Progenitor cell of endocrine pancreas (in vitro differentiated cells): ENCODE measurements at regions not wholly inside any gene's neighbourhood (a gene's known extent, or its start where the extent isn't known, plus 50 kb on each side); places are given as distances from the start of the nearest gene placed in this dataset.

Experiments
- DNase-seq: peaks from one replicate; pipeline ENCODE4 v3.0.0; 2021; ENCODE audit warnings: low spot score; ENCODE audit not compliant: unreplicated experiment
- H3K27ac Mint-ChIP-seq: 2 replicates; pipeline ENCODE4 v1.8.0; 2021; ENCODE audit warnings: mild to moderate bottlenecking, moderate library complexity, mixed read lengths
- H3K27me3 Mint-ChIP-seq: 2 replicates; pipeline ENCODE4 v1.8.0; 2021; ENCODE audit warnings: mixed read lengths
- H3K36me3 Mint-ChIP-seq: 2 replicates; pipeline ENCODE4 v1.8.0; 2022; ENCODE audit warnings: mixed read lengths; ENCODE audit not compliant: insufficient read depth
- H3K4me1 Mint-ChIP-seq: 2 replicates; pipeline ENCODE4 v1.8.0; 2021; ENCODE audit warnings: low read depth, mixed read lengths
- H3K4me3 Mint-ChIP-seq: 2 replicates; pipeline ENCODE4 v1.8.0; 2021; ENCODE audit warnings: low read depth, mild to moderate bottlenecking, moderate library complexity, mixed read lengths
- H3K9me3 Mint-ChIP-seq: 2 replicates; pipeline ENCODE4 v1.8.0; 2021; ENCODE audit warnings: low read depth, mixed read lengths
- TF ChIP-seq, protein P1 (sequence below): fragments of 200-600 bp; sonication (generic); IDR thresholded peaks from one replicate; pipeline ENCODE4 v1.5.0; 2021; ENCODE audit warnings: antibody characterized with exemption, mild to moderate bottlenecking; ENCODE audit not compliant: unreplicated experiment

DNA sequence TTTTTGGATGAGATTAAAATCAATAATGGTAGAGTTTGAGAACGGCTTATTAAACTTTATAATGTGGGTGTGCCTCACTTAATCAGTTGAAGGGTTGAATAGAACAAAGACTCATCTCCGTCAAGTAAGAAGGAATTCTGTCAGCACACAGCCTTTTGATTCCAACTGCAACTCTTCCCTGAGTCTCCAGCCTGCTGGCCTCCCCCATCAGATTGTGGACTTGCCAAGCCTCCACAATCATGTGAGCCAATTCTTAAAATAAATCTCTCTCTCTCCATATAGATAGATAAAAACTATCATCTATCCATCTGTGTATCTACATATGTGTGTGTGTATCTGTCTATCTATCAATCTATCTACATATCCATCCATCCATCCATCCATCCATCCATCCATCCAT lies 127.4 kb upstream of the BTG1 start:
- no peaks in the 10 kb centered on the region for H3K9me3 Mint-ChIP-seq
- no peak for DNase-seq
- H3K27me3 Mint-ChIP-seq, result no peaks in the 10 kb centered on the region
- H3K27ac Mint-ChIP-seq, result no peak overlapping the region
- H3K36me3 Mint-ChIP-seq, result no peaks in the 10 kb centered on the region
- no peak overlapping the region for H3K4me3 Mint-ChIP-seq
- no peaks in the 10 kb centered on the region for H3K4me1 Mint-ChIP-seq
- TF ChIP-seq, protein P1, sequence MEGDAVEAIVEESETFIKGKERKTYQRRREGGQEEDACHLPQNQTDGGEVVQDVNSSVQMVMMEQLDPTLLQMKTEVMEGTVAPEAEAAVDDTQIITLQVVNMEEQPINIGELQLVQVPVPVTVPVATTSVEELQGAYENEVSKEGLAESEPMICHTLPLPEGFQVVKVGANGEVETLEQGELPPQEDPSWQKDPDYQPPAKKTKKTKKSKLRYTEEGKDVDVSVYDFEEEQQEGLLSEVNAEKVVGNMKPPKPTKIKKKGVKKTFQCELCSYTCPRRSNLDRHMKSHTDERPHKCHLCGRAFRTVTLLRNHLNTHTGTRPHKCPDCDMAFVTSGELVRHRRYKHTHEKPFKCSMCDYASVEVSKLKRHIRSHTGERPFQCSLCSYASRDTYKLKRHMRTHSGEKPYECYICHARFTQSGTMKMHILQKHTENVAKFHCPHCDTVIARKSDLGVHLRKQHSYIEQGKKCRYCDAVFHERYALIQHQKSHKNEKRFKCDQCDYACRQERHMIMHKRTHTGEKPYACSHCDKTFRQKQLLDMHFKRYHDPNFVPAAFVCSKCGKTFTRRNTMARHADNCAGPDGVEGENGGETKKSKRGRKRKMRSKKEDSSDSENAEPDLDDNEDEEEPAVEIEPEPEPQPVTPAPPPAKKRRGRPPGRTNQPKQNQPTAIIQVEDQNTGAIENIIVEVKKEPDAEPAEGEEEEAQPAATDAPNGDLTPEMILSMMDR, result no peak

DNA sequence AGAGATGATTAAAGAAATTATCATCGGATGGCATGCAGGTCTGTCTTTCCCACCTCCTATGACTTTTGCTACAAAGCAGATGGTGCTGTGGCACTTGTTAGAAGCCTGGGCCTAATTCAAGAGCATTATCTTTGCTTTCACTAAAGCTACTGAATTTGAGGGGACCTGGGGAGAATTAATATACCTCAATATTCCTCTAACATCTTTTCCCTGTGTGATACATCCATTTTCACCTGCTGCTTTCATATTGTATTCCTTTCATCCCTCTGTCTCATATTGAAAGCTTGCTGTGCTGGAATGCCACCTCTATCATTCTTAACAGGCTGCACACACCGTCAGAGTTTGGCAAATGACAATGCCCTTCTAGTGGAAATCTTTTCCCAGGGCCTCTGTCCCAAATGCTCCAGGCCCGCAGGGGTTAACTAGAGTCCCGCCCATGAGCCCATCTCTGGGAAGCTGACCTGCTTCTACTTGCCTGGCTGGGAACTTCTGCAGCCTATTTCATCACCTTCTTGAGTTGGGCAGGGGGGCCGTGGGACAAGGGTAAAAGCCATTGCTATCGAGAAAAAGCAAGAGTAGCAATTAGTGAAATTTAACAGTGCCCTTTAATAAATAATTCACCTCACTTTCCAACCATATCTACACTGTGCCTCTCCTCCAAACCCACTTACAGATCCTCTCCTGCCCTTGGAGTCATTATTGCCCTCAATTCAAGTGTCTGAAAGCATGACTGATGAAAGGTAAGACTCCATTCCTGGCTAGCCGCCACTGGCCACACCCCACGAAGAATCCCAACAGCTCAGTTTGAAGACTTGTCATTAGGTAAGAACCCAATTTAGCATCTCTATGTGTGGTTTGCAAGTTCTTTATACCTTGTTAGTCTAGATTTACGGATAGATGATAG lies 126.7 kb upstream of the BTG1 start:
- DNase-seq, result no peak
- no peaks in the 10 kb centered on the region for H3K27me3 Mint-ChIP-seq
- no peak overlapping the region for H3K4me3 Mint-ChIP-seq

DNA sequence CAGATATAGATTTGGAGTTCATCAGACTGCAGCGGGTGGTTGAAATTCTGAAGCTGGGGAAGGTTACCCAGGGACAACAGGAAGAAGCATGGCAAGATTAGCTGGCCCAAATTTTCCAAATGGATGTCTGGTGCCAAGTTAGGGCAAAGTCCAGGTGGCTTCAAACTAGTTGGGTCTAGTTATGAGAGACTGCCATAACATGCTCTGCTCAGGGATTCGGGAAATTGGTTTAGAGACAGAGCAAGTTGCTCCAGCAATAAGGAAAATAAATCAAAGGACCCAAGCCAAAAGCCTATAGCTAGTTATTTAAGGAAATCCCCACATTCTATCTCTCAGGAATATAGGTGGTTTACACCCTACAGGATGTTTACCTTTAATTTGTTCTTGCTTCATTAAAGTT lies 125.7 kb upstream of the BTG1 start:
- no peak for DNase-seq
- H3K9me3 Mint-ChIP-seq, result no peaks in the 10 kb centered on the region
- H3K36me3 Mint-ChIP-seq, result no peaks in the 10 kb centered on the region
- no peaks in the 10 kb centered on the region for H3K4me1 Mint-ChIP-seq
- TF ChIP-seq, protein P1, result no peak
- H3K4me3 Mint-ChIP-seq, result no peak overlapping the region
- no peak overlapping the region for H3K27ac Mint-ChIP-seq
- H3K27me3 Mint-ChIP-seq, result no peaks in the 10 kb centered on the region

More for the DNA sequence above, 126.7 kb upstream of the BTG1 start:
- no peaks in the 10 kb centered on the region for H3K9me3 Mint-ChIP-seq
- no peaks in the 10 kb centered on the region for H3K36me3 Mint-ChIP-seq
- TF ChIP-seq, protein P1, result no peak
- no peaks in the 10 kb centered on the region for H3K4me1 Mint-ChIP-seq
- H3K27ac Mint-ChIP-seq, result no peak overlapping the region

DNA sequence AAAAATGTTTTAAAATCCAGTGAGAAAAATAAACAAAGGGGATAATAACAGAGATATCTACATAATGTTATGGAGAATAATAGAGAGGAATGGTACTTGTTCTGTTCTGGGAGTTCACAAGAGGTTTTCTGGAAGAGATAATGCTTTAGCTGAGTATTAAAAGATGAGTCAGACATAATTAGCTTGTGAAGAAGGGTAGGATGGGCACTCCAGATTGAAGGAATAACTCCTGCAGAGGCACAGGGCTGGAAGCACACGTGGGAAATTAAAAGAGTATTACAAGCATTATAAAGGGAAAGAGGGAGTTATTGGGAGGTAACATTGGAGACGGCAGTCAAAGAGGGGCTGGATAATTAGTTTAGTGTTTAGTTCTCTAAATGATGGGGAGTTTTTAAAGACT lies 124.9 kb upstream of the BTG1 start:
- Mint-ChIP-seq H3K4me1 (no peaks in the 10 kb centered on the region), H3K4me3 (no peak overlapping the region), H3K27me3 (no peaks in the 10 kb centered on the region), H3K9me3 (no peaks in the 10 kb centered on the region), H3K36me3 (no peaks in the 10 kb centered on the region), H3K27ac (no peak overlapping the region)
- TF ChIP-seq, protein P1, result no peak
- DNase-seq, result no peak

DNA sequence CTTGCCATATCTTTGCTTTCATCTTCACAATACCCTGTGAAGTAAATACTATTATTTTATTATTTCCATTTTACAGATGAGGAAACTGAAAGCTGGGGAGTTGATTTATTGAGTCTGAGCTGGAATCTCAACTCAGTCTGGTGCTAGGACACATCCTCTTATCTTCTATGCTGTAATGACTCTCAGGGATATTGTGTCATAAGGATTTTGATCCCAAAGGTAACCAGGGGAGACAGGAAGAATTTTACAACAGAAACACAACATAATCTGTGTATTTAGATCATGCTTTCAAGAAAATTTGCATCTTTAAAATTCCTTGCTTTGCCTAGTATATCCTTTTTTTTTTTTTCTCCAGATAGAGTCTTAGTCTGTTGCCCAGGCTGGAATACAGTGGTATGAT lies 123.3 kb upstream of the BTG1 start:
- DNase-seq, result no peak
- Mint-ChIP-seq H3K27ac (no peak overlapping the region), H3K36me3 (no peaks in the 10 kb centered on the region), H3K9me3 (no peaks in the 10 kb centered on the region), H3K4me3 (no peak overlapping the region), H3K4me1 (no peaks in the 10 kb centered on the region), H3K27me3 (no peaks in the 10 kb centered on the region)
- TF ChIP-seq, protein P1, result no peak
